GM18508 (cell line): ENCODE measurements at regions not wholly inside any gene's neighbourhood (a gene's known extent, or its start where the extent isn't known, plus 50 kb on each side); places are given as distances from the start of the nearest gene placed in this dataset.

ENCODE experiments used
- ATAC-seq: cut with Tn5 transposase; IDR thresholded peaks from one replicate; pipeline ENCODE4 v1.9.1; 2021; ENCODE audit warnings: moderate number of reproducible peaks; ENCODE audit not compliant: insufficient read depth, unreplicated experiment

DNA sequence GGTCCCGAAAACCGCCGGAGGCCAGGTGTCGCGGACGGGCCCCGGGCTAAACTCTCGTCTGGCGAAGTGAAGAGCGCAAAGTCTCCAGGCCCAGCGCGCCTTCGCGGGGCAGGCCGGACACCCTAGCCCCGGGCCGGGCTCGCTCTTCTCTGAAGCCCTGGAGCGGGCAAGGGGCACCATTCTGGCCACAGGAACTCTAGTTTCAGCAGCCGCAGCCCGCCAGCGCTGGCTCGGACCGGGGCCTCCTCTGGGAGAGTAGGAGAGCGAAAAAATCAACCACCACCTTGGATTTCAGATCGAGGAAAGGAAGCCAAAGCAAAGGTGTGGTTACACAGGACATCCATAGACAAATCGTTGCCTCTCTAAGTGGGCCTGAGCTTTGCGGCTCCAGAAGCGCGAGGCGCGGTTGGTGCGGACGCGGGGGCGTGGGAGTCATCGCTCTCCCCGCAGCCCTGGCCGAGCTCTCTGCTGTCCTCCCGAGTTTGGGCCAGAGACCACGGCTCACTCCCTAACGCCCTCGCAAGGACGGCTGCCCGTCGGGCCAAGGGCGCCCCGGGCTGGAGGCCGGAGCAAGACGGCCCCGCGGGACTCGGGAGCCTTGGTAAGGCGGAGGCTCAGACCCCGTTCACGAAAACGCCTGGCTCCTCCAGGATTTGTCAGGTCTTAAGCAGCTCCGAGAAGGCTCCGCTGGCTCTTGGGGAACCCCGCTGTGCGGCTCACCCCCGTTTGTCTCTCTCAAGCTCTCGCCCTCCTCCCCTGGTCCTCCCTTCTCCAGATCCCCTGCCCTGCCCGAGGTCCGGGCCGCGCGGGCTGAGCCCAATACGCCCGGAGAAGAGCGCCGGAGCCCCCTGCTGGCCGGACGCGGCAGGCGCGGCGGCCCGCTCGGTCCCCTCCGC is 132.9 kb upstream of the DPYD start:
- peak; percentile 61 for ATAC-seq

DNA sequence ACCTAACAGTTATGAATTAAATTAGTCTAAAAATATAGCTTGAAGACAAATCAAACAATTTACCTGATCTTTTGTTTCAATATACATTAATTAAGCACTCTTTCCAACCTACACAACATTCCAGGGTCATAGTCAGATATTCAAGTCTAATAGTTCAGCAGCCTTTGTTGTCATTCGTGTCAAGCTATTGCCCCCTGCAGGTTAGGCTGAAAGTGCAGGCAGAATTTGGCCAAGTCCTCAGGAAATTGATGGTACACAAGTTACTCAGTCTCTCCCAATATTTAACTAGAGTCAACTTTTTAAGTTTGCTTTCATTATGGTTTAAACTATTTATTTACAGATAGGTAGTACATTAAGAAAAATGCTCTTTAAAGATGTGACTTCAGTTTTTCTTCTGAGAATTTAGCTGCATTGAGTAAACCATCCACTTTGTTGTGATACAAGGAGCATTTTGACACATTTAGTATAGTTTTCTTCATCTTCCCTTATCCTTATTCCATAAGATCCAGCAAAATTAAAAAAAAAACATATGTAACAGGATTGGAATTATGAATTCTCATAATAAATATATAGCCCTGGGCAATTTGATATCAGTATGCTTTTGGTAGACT is 130.3 kb upstream of the DPYD start:
- peak; percentile 49 for ATAC-seq

DNA sequence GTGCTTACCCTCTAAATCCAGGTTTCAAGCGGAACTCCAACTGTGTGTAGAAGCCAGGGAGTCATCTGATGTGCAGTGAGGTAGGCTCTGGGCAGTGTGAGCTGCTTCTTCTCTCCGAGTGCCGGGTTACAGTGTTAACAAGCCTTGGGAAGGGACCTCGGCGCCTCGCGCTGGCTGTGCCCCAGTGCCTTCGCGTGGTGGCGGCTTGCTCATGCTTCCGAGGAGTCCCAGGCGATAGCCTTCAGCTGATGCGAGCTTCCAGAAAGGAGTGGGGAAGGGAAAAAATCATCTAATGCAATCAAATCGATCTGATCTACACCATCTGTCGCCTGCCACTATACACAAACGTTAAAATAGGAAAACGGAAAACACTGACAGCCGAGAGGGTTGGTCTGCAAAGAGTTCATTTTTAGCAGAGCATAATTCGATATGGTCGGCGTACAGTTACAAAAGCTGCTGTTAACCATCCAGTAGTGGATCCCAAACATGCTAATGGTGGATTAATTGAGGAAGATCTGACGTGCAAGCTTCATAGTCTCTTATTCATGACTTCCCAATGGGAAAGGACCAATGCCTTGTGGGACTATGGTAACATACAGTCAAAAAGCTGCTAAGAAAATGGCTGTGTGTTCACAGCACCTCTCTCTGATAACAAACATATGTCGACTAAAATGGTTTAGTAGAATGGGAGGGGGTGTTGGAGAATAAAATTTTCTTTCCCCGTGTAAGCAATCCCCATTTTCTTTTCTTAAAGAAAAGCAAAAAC is 128.7 kb upstream of the DPYD start:
- no peak for ATAC-seq

DNA sequence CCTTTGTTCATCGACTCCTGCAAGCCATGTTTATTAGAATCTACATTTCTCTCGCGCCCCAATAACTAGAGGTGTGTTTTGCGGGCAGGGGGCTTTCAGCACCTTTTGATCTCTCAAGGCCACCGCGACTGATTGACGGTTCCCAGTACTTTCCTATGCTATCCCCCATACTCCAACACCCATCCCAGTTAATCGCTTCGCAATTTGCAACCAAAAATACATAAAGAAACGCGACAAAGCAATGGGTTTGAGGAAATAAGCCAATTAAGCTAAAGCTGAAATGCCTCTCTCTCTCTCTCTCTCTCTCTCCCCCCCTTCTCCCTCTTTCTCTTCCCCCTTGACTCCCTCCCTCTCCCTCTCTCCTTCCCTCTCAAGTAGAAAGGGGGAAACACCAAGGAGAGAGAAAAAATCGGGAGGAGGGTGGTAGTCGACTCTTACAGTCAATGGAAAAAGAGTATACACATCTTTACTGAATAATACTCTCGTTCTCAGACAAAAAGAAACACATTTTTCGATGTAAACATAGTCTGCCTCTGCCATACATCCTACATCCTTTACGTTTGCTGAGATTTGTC is 128.0 kb upstream of the DPYD start:
- no peak for ATAC-seq

DNA sequence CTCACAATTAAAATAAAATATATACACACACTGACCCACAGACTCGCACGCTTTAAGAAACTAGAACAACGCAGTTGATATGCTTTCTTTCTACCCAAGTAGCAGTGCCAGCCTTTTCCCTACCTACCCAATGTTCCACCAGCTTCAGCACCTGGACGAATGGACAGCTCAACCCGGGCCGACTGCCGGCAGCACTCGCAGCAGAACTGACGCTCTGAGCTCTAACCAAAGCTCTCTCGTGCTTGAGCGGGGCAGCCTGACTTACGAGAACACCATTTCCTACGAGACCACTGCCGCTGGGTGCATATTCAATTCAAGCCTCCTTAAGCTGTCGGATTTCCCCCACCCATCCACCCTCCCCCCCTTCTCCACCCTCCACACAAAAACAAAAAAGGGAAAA is 127.4 kb upstream of the DPYD start:
- ATAC-seq, result no peak

DNA sequence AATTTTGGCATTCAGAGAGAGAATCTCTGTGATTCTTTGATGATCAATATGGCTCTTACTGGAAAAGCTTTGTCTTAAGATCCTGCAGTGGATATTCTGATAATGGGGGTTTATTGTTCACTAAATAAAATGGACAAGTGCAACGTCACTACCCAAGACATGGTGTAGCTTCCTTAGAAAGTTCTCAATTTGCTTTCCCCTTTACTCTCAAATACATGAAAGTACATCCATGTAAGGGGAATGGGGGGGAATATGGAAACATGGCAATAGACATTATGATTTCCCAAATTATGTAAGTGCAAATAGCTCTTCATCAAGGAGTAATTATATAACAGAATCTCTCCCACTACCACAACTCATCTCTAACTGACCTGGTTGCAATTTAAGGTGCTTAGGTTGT is 126.3 kb upstream of the DPYD start:
- ATAC-seq, result no peak

DNA sequence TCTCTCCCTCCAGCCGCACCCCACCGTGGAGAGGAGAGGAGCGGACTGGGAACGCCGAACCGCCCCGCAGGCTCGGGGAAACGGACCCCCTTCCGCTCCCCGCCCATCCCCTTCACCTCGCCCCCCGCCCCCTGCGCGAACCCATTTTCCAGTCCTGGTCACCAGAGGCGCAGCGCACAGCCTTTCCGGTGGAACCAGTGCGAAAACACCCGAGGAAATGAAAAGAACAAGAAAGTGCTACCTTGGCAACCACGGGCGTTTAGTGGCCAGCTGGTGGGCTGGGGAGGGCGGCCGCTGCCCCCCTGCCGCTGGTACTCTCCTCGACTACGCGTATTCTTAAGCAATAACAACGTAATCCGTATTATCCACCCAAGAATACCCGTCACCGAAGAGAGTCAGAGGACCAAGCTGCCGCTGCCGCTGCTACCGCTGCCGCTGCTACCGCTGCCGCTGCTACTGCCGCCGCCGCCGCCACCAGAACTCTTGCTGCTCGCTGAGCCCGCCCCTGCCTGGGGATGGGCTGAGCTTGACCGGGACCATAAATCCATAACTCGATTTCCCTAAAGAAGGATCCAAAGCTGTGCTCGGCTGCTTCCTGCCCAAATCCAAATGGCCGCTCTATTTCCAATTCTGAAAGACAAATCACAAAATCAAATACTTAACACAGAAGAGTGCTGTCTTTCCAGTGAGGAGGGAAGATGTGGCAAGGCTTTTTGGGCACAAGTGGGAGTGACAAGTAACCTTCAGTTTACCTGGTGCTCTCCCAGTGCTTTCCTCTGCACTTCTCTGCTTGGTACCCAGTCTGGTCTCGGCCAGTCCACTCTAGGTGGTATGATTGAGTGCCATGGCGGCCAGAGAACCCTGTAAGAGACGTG is 125.2 kb upstream of the DPYD start:
- no peak for ATAC-seq

DNA sequence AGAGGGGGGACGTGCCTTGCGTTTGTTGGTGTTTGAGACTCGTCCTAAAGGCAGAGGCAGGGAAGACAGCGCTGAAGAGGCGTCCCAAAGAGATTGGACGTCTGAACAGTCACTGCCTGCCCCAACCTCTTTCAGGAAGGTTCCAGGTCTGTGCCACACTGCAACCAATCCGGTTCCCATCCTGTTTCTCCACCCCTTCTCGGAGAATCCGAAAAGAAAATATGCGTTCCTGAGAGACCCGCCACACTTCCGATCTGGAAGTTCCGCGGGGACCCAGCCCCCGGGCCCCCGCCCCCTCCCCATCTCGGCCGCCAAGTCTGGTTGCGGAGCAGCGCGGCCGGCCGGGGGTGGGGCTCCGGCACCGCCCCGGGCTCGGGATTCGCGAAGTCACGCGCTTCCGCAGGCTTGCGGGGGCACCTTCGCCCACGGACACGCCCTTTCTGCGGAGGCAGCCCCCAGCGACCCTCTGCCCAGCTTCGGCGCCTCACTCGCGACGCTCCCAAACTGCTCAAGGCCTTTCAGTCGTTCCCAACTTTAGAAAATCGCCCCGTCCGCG is 124.5 kb upstream of the DPYD start:
- ATAC-seq, result no peak

DNA sequence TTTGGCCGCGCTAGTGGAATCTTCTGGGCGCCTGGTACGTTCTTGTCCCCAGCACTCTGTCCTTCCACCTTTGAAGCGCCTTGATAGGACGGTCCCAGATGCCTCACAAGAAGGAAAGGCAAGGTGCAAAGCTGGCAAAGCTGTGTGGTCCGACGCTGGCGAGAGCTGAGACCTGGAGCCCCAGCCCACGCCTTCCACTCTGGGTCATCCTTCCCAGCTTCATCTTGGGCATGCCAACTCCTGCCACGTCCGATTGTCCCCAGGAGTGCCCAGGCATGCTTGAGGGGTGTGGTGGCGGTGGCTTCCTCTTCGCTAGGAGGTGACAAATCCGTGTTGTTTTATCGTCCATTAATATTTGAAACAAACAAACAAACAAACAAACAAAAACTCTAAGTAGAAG is 123.9 kb upstream of the DPYD start:
- ATAC-seq, result no peak

DNA sequence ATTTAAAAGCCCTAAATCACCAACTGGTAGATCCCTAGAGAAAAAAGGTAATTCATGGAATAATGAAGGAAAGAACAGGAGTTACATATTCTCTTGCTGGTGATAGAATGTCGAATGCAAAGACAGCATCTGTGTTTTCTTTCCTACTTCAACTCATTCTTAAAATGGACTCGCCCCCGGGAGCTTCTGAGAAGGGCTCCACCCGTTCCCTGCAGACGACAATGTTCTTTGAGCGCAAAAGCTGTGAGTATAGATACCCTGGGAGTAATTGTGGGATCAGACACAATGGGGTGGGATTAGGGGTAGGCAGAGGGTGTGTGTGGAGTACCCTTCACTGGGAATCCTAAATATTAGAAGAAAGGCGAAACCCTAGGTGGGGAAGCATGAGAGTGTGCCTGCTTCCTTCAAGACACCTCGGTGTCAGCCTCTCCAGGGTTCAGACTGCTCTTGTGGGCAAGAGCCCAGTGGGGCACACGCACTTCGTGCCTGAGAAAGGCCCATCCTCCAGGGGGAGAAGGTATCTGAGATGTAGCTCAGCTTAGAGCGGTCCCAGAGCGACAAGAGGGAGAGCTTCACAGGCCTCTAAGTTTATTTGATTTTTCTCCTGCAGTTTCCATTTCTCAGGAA is 123.3 kb upstream of the DPYD start:
- no peak for ATAC-seq

DNA sequence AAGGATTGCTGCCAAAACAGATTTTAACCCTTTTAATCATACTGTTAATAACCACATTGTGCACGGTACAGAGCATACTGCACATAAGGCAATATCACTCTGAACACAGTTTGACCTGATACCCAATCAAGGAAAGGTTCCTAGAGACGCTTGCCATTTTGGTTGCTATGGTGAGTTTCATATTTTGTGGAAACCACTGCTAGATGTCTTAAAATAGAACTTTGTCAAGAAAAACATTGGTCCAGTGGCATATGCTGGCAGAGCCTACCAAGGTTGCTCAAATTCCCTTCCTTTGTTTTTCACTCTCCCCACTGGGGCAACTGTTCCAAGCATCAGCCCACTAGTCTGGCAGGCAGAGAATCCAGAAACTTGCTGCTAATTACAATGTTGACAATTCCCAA is 114.8 kb upstream of the DPYD start:
- ATAC-seq, result no peak

DNA sequence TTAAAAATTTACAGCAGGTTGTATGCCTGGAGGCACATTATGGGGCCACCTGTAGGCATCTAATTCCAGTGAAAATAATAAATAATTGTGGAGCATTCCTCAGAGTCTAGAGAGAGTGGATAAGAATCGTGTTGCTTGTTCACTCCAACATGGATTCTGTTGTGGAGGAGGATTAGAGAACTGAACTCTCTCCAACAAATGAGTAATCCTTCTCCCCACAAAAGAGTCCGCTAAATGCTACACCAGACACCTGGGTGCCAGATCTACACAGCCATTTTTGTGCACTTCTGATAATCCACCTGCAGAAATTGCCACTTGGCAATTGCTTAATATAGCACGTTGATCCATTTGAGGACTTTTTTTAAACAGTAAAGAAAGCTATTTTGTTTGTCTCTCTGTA is 113.7 kb upstream of the DPYD start:
- no peak for ATAC-seq

DNA sequence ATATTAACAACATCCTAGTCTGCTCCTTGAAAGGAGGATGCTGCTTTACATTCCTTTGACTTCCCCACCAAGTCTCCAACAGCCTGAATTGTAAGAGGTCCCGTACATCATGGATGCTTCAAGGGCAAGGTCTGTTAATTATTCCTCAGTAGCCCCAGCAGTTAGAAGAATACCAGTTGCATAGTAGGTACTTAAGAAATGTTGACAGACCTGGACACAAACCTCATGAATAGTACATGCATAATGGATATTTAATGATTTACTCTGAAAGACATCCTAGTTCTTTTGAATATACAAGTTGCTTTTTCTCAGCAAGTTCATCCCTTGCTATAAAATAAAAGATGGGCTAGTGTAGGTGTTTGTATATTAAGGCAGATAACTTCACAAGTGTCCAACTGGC is 112.1 kb upstream of the DPYD start:
- no peak for ATAC-seq

DNA sequence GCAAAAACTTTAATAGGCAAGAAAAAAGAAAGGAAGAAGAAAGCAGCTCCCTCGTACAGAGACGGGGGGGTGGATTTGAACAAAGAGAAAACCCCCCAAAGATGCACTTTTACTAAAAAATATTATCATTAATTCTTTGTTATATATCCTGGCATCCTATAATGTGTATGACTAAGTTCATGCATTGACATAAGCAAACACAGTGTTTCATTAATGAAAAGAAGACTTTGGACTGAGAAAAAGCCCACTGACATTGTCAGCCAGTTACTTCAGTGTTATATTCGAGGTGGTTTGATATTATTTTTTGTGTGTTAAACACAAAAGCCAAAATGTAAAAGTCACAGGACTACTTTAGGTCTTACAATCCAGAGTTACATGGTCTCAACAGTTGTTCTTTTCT is 110.1 kb upstream of the DPYD start:
- ATAC-seq, result no peak

DNA sequence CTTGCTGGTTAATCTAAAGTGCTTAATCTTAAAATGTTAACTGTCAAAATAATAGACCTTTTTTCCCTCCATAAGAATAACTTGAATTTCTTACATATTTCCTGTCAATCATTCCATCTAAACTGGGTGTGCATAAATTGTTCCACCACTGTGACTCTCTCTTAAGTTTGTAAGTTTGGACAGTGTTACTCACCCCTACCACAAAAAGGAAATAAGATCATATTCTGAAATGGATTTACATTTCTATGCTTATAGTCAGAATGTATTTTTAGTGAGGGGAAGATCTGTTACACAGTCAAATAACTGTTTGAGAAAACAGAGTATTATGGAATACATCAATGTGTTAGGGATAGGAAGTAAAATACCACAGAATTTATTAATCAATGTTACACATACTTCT is 109.6 kb upstream of the DPYD start:
- ATAC-seq, result no peak

DNA sequence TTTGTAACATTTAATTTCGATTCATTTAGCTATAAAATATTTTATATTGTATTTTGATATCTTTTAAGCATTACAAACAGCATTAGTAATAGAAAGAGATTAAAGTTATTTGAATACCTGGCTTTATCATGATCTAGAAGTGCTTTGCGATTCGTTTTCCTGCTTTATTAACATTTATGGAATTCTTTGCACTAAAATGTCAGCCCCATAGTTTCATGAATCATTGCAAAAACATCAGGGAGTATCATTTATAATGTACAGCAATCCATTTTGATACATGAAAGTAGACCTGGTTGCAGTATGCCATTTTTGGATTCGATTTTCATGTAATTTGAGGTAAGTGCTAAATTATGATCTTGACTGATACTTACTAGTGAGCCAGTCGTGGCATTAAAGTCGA is 108.0 kb upstream of the DPYD start:
- ATAC-seq, result no peak

DNA sequence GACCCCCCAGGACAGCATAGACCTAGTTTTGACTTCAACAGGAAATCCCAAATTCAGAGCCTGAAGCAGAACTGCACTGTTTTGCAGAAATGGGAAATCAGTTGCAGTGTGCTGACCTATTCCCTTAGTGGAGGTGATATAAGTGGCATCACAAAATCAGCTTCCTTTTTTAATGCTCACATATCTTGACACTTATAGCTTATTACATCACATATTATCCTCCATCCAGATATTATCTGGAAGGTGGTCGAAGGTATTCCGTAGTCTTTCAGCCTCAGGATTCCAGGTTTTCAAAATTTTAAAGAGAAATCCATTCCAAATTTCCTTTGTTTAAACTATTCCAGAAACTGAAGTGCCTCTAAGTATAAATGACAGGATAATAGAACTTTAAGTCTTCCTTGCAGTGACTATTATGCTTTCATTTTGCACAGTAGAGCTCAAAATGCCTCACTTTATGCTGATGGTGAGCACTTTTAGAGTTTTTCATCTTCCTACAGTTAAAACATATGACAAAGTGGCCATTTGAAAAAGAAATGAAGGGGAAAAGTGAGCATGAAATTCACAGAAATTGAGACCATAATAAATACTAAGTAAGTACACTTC is 106.4 kb upstream of the DPYD start:
- no peak for ATAC-seq

DNA sequence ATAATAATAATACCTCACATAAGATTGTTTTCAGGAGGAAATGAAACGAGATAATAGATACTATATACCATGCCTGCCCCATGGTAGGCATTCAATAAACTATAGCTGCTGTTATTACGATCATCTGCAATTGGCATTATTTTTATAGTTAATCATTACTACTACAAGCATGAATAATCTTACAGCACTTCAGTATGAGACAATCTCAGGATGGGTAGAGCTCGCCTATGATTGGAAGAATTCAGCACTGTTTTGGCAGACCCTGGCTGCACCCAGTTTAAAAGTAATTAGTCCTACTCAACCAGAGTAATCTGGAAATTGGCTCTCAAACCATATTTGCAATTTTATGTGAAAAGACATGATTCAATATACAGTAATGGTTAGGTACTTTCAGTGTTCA is 105.0 kb upstream of the DPYD start:
- ATAC-seq, result no peak

DNA sequence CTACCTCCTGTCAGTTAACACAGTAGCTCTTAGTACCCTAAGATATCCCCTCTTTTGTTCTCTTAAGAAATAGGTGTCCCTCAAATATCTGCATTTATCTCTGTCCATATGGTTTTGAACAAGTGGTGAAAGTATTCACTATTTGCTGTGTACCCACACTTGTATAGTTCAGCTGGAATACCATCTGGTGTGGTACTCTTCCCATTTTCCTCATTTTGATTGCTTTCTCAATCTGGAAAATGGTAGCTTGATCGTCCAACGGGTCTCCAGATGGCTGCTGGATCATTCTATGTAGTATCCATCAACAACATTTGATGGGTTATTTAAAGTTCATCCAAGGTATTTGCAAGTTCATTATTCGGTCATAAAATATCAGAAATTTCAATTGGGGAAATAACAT is 100.3 kb upstream of the DPYD start:
- no peak for ATAC-seq
